OCI-LY1 (cell line): ENCODE measurements at regions not wholly inside any gene's neighbourhood (a gene's known extent, or its start where the extent isn't known, plus 50 kb on each side); places are given as distances from the start of the nearest gene placed in this dataset.
"Not testable (repeated sequence)": the region's sequence is repeated elsewhere in the genome, so short reads cannot be mapped to it uniquely, and the experiment has no call there.

ENCODE experiments used
- H2AFZ ChIP-seq: fragments of 200-600 bp; sonication (generic), shearing (Covaris generic); 2 replicates; pipeline ENCODE4 v1.6.0; 2014; ENCODE audit warnings: antibody characterized with exemption, mild to moderate bottlenecking, low read length
- H3F3A ChIP-seq: fragments of 200-600 bp; sonication (generic), shearing (Covaris generic); 2 replicates; pipeline ENCODE4 v1.6.0; 2014; ENCODE audit warnings: mild to moderate bottlenecking, antibody characterized with exemption, low read length, moderate library complexity; ENCODE audit not compliant: insufficient read depth
- H3K27ac ChIP-seq: fragments of 200-600 bp; sonication (generic); 2 replicates; pipeline ENCODE4 v1.5.1; 2014; ENCODE audit warnings: low read length, mixed run types, mild to moderate bottlenecking, low read depth; ENCODE audit not compliant: poor library complexity, severe bottlenecking
- H3K27me3 ChIP-seq: fragments of 200-600 bp; sonication (generic); 2 replicates; pipeline ENCODE4 v1.6.0; 2014; ENCODE audit warnings: antibody characterized with exemption, mild to moderate bottlenecking, low read length, moderate library complexity; ENCODE audit not compliant: insufficient read depth
- H3K36me3 ChIP-seq: fragments of 200-600 bp; sonication (generic); 2 replicates; pipeline ENCODE4 v1.6.1; 2014; ENCODE audit warnings: mild to moderate bottlenecking, antibody characterized with exemption, low read length, moderate library complexity, mixed read lengths; ENCODE audit not compliant: insufficient read depth
- H3K4me1 ChIP-seq: fragments of 200-600 bp; sonication (generic); 2 replicates; pipeline ENCODE4 v1.5.1; 2014; ENCODE audit warnings: mild to moderate bottlenecking, low read length, moderate library complexity; ENCODE audit not compliant: insufficient read depth, severe bottlenecking
- H3K4me2 ChIP-seq: fragments of 200-600 bp; sonication (generic), shearing (Covaris generic); 2 replicates; pipeline ENCODE4 v1.6.1; 2014; ENCODE audit warnings: low read length
- H3K4me3 ChIP-seq: fragments of 200-600 bp; sonication (generic); 2 replicates; pipeline ENCODE4 v1.5.1; 2014; ENCODE audit warnings: low read length, low read depth, mild to moderate bottlenecking, mixed read lengths; ENCODE audit not compliant: poor library complexity, severe bottlenecking
- H3K79me2 ChIP-seq: fragments of 200-600 bp; shearing (Covaris generic); 2 replicates; pipeline ENCODE4 v1.6.1; 2016; ENCODE audit warnings: mixed run types, low read length, mixed read lengths; ENCODE audit not compliant: insufficient read depth
- H3K9ac ChIP-seq: fragments of 200-600 bp; sonication (generic), shearing (Covaris generic); 2 replicates; pipeline ENCODE4 v1.6.1; 2014; ENCODE audit warnings: mild to moderate bottlenecking, low read length, mixed read lengths
- H3K9me2 ChIP-seq: fragments of 200-600 bp; sonication (generic), shearing (Covaris generic); 2 replicates; pipeline ENCODE4 v1.6.1; 2014; ENCODE audit warnings: low read depth, mild to moderate bottlenecking, low read length, mixed read lengths
- H3K9me3 ChIP-seq: fragments of 200-600 bp; shearing (Covaris generic); 2 replicates; pipeline ENCODE4 v1.6.1; 2014; ENCODE audit warnings: low read length, mixed read lengths
- H4K20me1 ChIP-seq: fragments of 200-600 bp; sonication (generic), shearing (Covaris generic); 2 replicates; pipeline ENCODE4 v1.6.0; 2016; ENCODE audit warnings: mild to moderate bottlenecking, low read length; ENCODE audit not compliant: insufficient read depth
- CTCF ChIP-seq: fragments of 200-600 bp; sonication (generic), shearing (Covaris generic); IDR thresholded peaks from 2 replicates; pipeline ENCODE4 v1.5.1; 2017; ENCODE audit warnings: mild to moderate bottlenecking, antibody characterized with exemption, low read length, moderate library complexity, mixed read lengths
- EZH2 ChIP-seq: fragments of 200-600 bp; sonication (generic), shearing (Covaris generic); IDR thresholded peaks from 2 replicates; pipeline ENCODE4 v1.8.0; 2017; ENCODE audit warnings: borderline replicate concordance, mixed run types, mild to moderate bottlenecking, antibody characterized with exemption, low read length, moderate library complexity, mixed read lengths

- Histone ChIP-seq H3K9ac (no peak overlapping the region), H3K27me3 (no peaks in the 10 kb centered on the region), H3K4me2 (no peak overlapping the region), H4K20me1 (no peaks in the 10 kb centered on the region), H2AFZ (no peak overlapping the region), H3K9me2 (no peaks in the 10 kb centered on the region), H3K4me1 (no peaks in the 10 kb centered on the region), H3F3A (no peaks in the 10 kb centered on the region), H3K9me3 (no peaks in the 10 kb centered on the region), H3K4me3 (no peak overlapping the region), H3K36me3 (no peaks in the 10 kb centered on the region), H3K27ac (no peak overlapping the region), H3K79me2 (no peaks in the 10 kb centered on the region)
- TF ChIP-seq CTCF (no peak), EZH2 (no peak)
Measured at GRCh38 chr5:125457617-125458016, 711.2 kb upstream of the ZNF608 start.

DNA sequence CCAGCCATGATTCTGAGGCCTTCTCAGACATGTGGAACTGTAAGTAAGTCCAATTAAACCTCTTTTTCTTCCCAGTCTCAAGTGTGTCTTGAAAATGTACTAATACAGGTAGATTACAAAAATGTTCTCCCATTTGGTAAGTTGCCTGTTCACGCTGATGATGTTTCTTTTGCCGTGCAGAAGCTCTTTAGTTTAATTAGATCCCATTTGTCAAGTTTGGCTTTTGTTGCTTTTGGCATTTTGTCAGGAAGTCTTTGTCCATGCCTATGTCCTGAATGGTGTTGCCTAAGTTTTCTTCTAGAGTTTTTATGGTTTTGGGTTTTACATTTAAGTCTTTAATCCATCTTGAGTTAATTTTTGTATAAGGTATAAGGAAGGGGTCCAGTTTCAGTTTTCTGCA lies 712.5 kb upstream of the ZNF608 start:
- H3K36me3 ChIP-seq, result not testable (repeated sequence)

GRCh38 chr5:125461641-125462072 lies 715.2 kb upstream of the ZNF608 start:
- Histone ChIP-seq H3K4me1 (peaks cover 9% of the 10 kb centered on the region), H4K20me1 (no peaks in the 10 kb centered on the region), H3K27me3 (no peaks in the 10 kb centered on the region), H3K27ac (no peak overlapping the region), H3K36me3 (no peaks in the 10 kb centered on the region), H3K79me2 (no peaks in the 10 kb centered on the region), H3K4me2 (no peak overlapping the region), H3F3A (no peaks in the 10 kb centered on the region), H3K4me3 (no peak overlapping the region), H3K9me3 (no peaks in the 10 kb centered on the region), H3K9ac (no peak overlapping the region), H3K9me2 (no peaks in the 10 kb centered on the region), H2AFZ (no peak overlapping the region)
- no peak for TF ChIP-seq CTCF
- TF ChIP-seq EZH2, result no peak

More for the DNA sequence above, 712.5 kb upstream of the ZNF608 start:
- H3K9me3 ChIP-seq, H3F3A ChIP-seq, H2AFZ ChIP-seq, H4K20me1 ChIP-seq, H3K4me3 ChIP-seq, H3K4me2 ChIP-seq, H3K27ac ChIP-seq, H3K79me2 ChIP-seq, H3K9ac ChIP-seq, H3K9me2 ChIP-seq, H3K4me1 ChIP-seq, H3K27me3 ChIP-seq: not testable (repeated sequence)

DNA sequence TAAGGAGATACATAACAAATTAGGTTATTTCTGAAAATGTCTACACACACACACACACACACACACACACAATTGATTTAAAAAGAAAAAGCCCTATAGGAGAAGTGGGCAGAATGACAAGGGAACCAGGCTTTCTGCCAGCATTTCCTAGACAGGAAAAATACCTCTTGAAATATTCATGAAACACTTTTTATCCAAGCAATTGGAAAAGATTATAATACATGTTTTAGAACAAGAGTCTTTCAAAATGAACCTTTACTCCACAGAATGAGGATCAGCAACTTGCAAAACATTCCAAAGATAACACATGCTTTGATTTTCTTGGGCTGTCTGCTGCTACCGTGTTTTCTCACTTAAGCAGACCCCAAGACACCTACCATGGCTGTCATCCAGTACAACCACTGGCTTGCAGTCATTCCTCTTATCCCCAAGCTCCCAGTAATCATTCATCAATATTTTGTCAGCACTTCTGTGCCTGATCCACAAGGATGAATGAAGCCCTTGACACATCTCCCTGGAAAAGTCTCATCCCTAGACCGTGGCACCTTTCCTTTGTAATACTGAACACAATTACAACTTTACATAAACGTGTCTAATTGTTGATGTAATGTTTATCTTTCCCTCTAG lies 717.1 kb upstream of the ZNF608 start:
- H4K20me1 ChIP-seq, result no peaks in the 10 kb centered on the region
- no peak overlapping the region for H3K27ac ChIP-seq
- H3K79me2 ChIP-seq, result no peaks in the 10 kb centered on the region
- no peak overlapping the region for H2AFZ ChIP-seq
- H3K9me2 ChIP-seq, result no peaks in the 10 kb centered on the region
- peaks cover 9% of the 10 kb centered on the region for H3K4me1 ChIP-seq
- H3K9ac ChIP-seq, result no peak overlapping the region
- TF ChIP-seq CTCF (no peak), EZH2 (no peak)
- no peak overlapping the region for H3K4me3 ChIP-seq
- no peaks in the 10 kb centered on the region for H3K9me3 ChIP-seq
- no peaks in the 10 kb centered on the region for H3F3A ChIP-seq
- no peaks in the 10 kb centered on the region for H3K36me3 ChIP-seq
- H3K27me3 ChIP-seq, result no peaks in the 10 kb centered on the region
- no peak overlapping the region for H3K4me2 ChIP-seq
